Spleen (tissue), 7 donors: ENCODE measurements at regions not wholly inside any gene's neighbourhood (a gene's known extent, or its start where the extent isn't known, plus 50 kb on each side); places are given as distances from the start of the nearest gene placed in this dataset.

Experiments used
- POLR2A ChIP-seq, 3 donors: fragments of 450-650 bp; IDR thresholded peaks; one replicate each; pipeline ENCODE4 v1.5.1; 2017; ENCODE audit warnings: antibody characterized with exemption in 3 of 3, mild to moderate bottlenecking in 1 of 3
- POLR2AphosphoS5 ChIP-seq, 3 donors: sonication (generic); formaldehyde crosslinking; IDR thresholded peaks; one replicate each; pipeline ENCODE4 v1.5.1; 2017; ENCODE audit warnings: antibody characterized with exemption in 3 of 3
- TF ChIP-seq, protein P1 (sequence below), 11 experiments: fragments of 200-600 bp in 7 of 11; fragments of 450-650 bp in 4 of 11; sonication (generic) in 4 of 11; IDR thresholded peaks in 8 of 11; conservative IDR thresholded peaks in 3 of 11; 1 replicate in 7 of 11; 2 replicates in 4 of 11; pipeline versions ENCODE4 v1.4.0 to v1.8.0; 2016 to 2021; ENCODE audit warnings: antibody characterized with exemption in 11 of 11, inconsistent platforms in 4 of 11, mild to moderate bottlenecking in 1 of 11
- donor health status: DM: no; HTN: no; CAD: no; lungs with moderate emphysema.
- donor health status: DM: no; HTN: no; CAD: no.
- donor health status: DM: no; HTN: no; CAD: no.

GRCh38 chr6:84853901-84854300, 89.5 kb upstream of the TBX18 start:
- TF ChIP-seq, protein P1, sequence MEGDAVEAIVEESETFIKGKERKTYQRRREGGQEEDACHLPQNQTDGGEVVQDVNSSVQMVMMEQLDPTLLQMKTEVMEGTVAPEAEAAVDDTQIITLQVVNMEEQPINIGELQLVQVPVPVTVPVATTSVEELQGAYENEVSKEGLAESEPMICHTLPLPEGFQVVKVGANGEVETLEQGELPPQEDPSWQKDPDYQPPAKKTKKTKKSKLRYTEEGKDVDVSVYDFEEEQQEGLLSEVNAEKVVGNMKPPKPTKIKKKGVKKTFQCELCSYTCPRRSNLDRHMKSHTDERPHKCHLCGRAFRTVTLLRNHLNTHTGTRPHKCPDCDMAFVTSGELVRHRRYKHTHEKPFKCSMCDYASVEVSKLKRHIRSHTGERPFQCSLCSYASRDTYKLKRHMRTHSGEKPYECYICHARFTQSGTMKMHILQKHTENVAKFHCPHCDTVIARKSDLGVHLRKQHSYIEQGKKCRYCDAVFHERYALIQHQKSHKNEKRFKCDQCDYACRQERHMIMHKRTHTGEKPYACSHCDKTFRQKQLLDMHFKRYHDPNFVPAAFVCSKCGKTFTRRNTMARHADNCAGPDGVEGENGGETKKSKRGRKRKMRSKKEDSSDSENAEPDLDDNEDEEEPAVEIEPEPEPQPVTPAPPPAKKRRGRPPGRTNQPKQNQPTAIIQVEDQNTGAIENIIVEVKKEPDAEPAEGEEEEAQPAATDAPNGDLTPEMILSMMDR (IDR thresholded peaks at IDR 0.05 in 8 of 11, conservative IDR thresholded peaks at IDR 0.05 in 3 of 11) = no peak
- TF ChIP-seq POLR2A (IDR thresholded peaks at IDR 0.05) (no peak), POLR2AphosphoS5 (IDR thresholded peaks at IDR 0.05) (no peak)
